ENCODE measurements at regions not wholly inside any gene's neighbourhood (a gene's known extent, or its start where the extent isn't known, plus 50 kb on each side); places are given as distances from the start of the nearest gene placed in this dataset.
A peak's percentile ranks its signal among the peaks of the same experiment; 100 is the strongest.
"Not testable (repeated sequence)": the region's sequence is repeated elsewhere in the genome, so short reads cannot be mapped to it uniquely, and the experiment has no call there.

- no peak for DNase-seq
These were observed 226.3 kb upstream of the NPVF start for GRCh38 chr7:25454562-25455041.

- no peak for DNase-seq
These were observed 227.5 kb upstream of the NPVF start for GRCh38 chr7:25455683-25456251.

- no peak for DNase-seq
These were observed 228.3 kb upstream of the NPVF start for GRCh38 chr7:25456467-25457171.

GRCh38 chr7:25459057-25459456 is 230.8 kb upstream of the NPVF start:
- no peak for DNase-seq

GRCh38 chr7:25460433-25460832 is 232.1 kb upstream of the NPVF start:
- DNase-seq: no peak

GRCh38 chr7:25469669-25470068 is 241.4 kb upstream of the NPVF start:
- DNase-seq: no peak

- DNase-seq: no peak
These were observed 248.7 kb upstream of the NPVF start for GRCh38 chr7:25476863-25477499.

- DNase-seq: not testable (repeated sequence)
These were observed 249.9 kb upstream of the NPVF start for GRCh38 chr7:25478221-25478620.

GRCh38 chr7:25478925-25479324 is 250.6 kb upstream of the NPVF start:
- no peak for DNase-seq

- DNase-seq: no peak
These were observed 253.6 kb upstream of the NPVF start for GRCh38 chr7:25481891-25482290.

- DNase-seq: no peak
These were observed 254.3 kb upstream of the NPVF start for GRCh38 chr7:25482631-25483030.

GRCh38 chr7:25485026-25485425 is 256.7 kb upstream of the NPVF start:
- DNase-seq: no peak

- no peak for DNase-seq
These were observed 258.4 kb upstream of the NPVF start for GRCh38 chr7:25486656-25487055.

- no peak for DNase-seq
These were observed 265.6 kb upstream of the NPVF start for GRCh38 chr7:25493805-25494366.

GRCh38 chr7:25494896-25495295 is 266.6 kb upstream of the NPVF start:
- DNase-seq: no peak

GRCh38 chr7:25495342-25496250 is 267.3 kb upstream of the NPVF start:
- no peak for DNase-seq

- DNase-seq: no peak
These were observed 268.4 kb upstream of the NPVF start for GRCh38 chr7:25496476-25497368.

- peak; percentile 20 for DNase-seq
These were observed 272.2 kb upstream of the NPVF start for GRCh38 chr7:25500393-25500921.

- no peak for DNase-seq
These were observed 275.0 kb upstream of the NPVF start for GRCh38 chr7:25503306-25503705.

- DNase-seq: no peak
These were observed 283.9 kb upstream of the NPVF start for GRCh38 chr7:25512061-25512687.

Data from left kidney (tissue), 1 donor.